IMR-90 (cell line): ENCODE measurements at regions not wholly inside any gene's neighbourhood (a gene's known extent, or its start where the extent isn't known, plus 50 kb on each side); places are given as distances from the start of the nearest gene placed in this dataset.

Experiments used
- ATAC-seq: fragments of 200-7000 bp; cut with Tn5 transposase; 2 replicates; pipeline ENCODE4 v1.9.1; 2020; ENCODE audit warnings: low read depth, mild to moderate bottlenecking, moderate library complexity
- BruUV-seq: library from RNA; stranded (reverse); fragments of 400-500 nt; replicated peaks from 2 replicates; lab custom pipeline; 2021; lab: Mats Ljungman, UMichigan
- CTCF ChIA-PET: fragments of 300-600 bp; formaldehyde crosslinking; extraction: SDS; loops from one replicate; lab custom pipeline; 2021; ENCODE audit warnings: antibody characterized with exemption; lab: Yijun Ruan, JAX
- POLR2A ChIA-PET: fragments of 300-600 bp; sonication (Branson Sonifier 250); formaldehyde crosslinking; loops from one replicate; lab custom pipeline; 2022; ENCODE audit warnings: antibody characterized with exemption; ENCODE audit not compliant: unreplicated experiment; lab: Charles Lee
- DNase-seq: peaks from one replicate; pipeline ENCODE4 v3.0.0; 2013
- H2AFZ ChIP-seq: replicated peaks from 2 replicates; pipeline ENCODE3; 2013; ENCODE audit warnings: low read length, mild to moderate bottlenecking; ENCODE audit not compliant: poor library complexity
- H2AK5ac ChIP-seq: 2 replicates; pipeline ENCODE4 v1.6.1; 2013; ENCODE audit warnings: low read depth, low read length, inconsistent platforms
- H2AK9ac ChIP-seq: replicated peaks from 2 replicates; pipeline ENCODE3; 2013; ENCODE audit warnings: mild to moderate bottlenecking, low read depth, low read length, moderate library complexity; ENCODE audit not compliant: poor library complexity
- H2BK120ac ChIP-seq: 2 replicates; pipeline ENCODE4 v1.6.1; 2013; ENCODE audit warnings: low read depth, low read length, inconsistent platforms
- H2BK15ac ChIP-seq: 3 replicates; pipeline ENCODE4 v1.6.1; 2013; ENCODE audit warnings: low read depth, low read length, inconsistent platforms
- H2BK20ac ChIP-seq: 2 replicates; pipeline ENCODE4 v1.6.1; 2013; ENCODE audit warnings: low read depth, mild to moderate bottlenecking, inconsistent platforms, low read length, moderate library complexity
- H2BK5ac ChIP-seq: 2 replicates; pipeline ENCODE4 v1.6.1; 2013; ENCODE audit warnings: mild to moderate bottlenecking, low read depth, low read length, inconsistent platforms; ENCODE audit not compliant: poor library complexity, severe bottlenecking
- H3K14ac ChIP-seq: replicated peaks from 2 replicates; pipeline ENCODE4 v1.6.1; 2013; ENCODE audit warnings: low read depth, low read length, inconsistent platforms
- H3K18ac ChIP-seq: 2 replicates; pipeline ENCODE4 v1.6.1; 2013; ENCODE audit warnings: low read depth, low read length, control low read depth
- H3K23ac ChIP-seq: 2 replicates; pipeline ENCODE4 v1.6.1; 2013; ENCODE audit warnings: low read depth, low read length, inconsistent platforms
- H3K27ac ChIP-seq: 2 replicates; pipeline ENCODE4 v1.5.1; 2013; ENCODE audit warnings: mild to moderate bottlenecking, control low read depth, low read length; ENCODE audit not compliant: insufficient read depth
- H3K27me3 ChIP-seq: 2 replicates; pipeline ENCODE4 v1.6.1; 2013; ENCODE audit warnings: low read length; ENCODE audit not compliant: control insufficient read depth, insufficient read depth
- H3K36me3 ChIP-seq: 2 replicates; pipeline ENCODE4 v1.6.1; 2013; ENCODE audit warnings: low read length, mixed read lengths; ENCODE audit not compliant: control insufficient read depth, insufficient read depth
- H3K4ac ChIP-seq: 2 replicates; pipeline ENCODE4 v1.6.1; 2013; ENCODE audit warnings: low read depth, low read length, inconsistent platforms
- H3K4me1 ChIP-seq: 2 replicates; pipeline ENCODE4 v1.6.1; 2013; ENCODE audit warnings: low read length, mixed read lengths; ENCODE audit not compliant: control insufficient read depth, insufficient read depth
- H3K4me2 ChIP-seq: 2 replicates; pipeline ENCODE4 v1.6.1; 2013; ENCODE audit warnings: low read depth, mild to moderate bottlenecking, control low read depth, low read length, moderate library complexity
- H3K4me3 ChIP-seq: 2 replicates; pipeline ENCODE4 v1.5.1; 2013; ENCODE audit warnings: low read depth, mild to moderate bottlenecking, control low read depth, low read length, moderate library complexity; ENCODE audit not compliant: insufficient read depth
- H3K56ac ChIP-seq: 2 replicates; pipeline ENCODE4 v1.6.1; 2013; ENCODE audit warnings: low read length, inconsistent platforms; ENCODE audit not compliant: insufficient read depth; ENCODE audit errors: extremely low read depth
- H3K79me1 ChIP-seq, 2 experiments: 2 replicates each; pipeline ENCODE4 v1.6.1; 2013; ENCODE audit warnings: low read length in 2 of 2, inconsistent platforms in 1 of 2, low read depth in 1 of 2
- H3K9ac ChIP-seq: 2 replicates; pipeline ENCODE4 v1.6.1; 2013; ENCODE audit warnings: low read depth, low read length, control low read depth
- H3K9me1 ChIP-seq: 2 replicates; pipeline ENCODE4 v1.6.1; 2013; ENCODE audit warnings: low read length, inconsistent platforms; ENCODE audit not compliant: insufficient read depth
- H3K9me3 ChIP-seq: 2 replicates; pipeline ENCODE4 v1.6.1; 2013; ENCODE audit warnings: low read length; ENCODE audit not compliant: control insufficient read depth, insufficient read depth
- H4K20me1 ChIP-seq: 2 replicates; pipeline ENCODE4 v1.6.1; 2013; ENCODE audit warnings: low read length, inconsistent platforms; ENCODE audit not compliant: insufficient read depth
- H4K5ac ChIP-seq: 2 replicates; pipeline ENCODE4 v1.6.1; 2013; ENCODE audit warnings: mild to moderate bottlenecking, low read depth, low read length, control low read depth
- H4K8ac ChIP-seq, 2 experiments: 2 replicates each; pipeline ENCODE4 v1.6.1; 2013; ENCODE audit warnings: low read depth in 2 of 2, low read length in 2 of 2, control low read depth in 1 of 2, inconsistent platforms in 1 of 2
- H4K91ac ChIP-seq: 2 replicates; pipeline ENCODE4 v1.6.1; 2013; ENCODE audit warnings: low read depth, low read length, inconsistent platforms; ENCODE audit not compliant: insufficient read depth
- CEBPB ChIP-seq: IDR thresholded peaks from 2 replicates; pipeline ENCODE4 v1.6.1; 2012; ENCODE audit warnings: low read depth, low read length, improper control_type of control experiment
- CHD1 ChIP-seq: IDR thresholded peaks from 2 replicates; pipeline ENCODE4 v1.6.1; 2012; ENCODE audit warnings: low read depth, low read length, improper control_type of control experiment
- CTCF ChIP-seq: conservative IDR thresholded peaks from 2 replicates; pipeline ENCODE4 v1.5.1; 2012; ENCODE audit warnings: mild to moderate bottlenecking, low read depth, low read length, improper control_type of control experiment
- MAZ ChIP-seq: IDR thresholded peaks from 2 replicates; pipeline ENCODE4 v1.6.1; 2012; ENCODE audit warnings: low read depth, mild to moderate bottlenecking, low read length, improper control_type of control experiment, moderate library complexity, borderline replicate concordance
- WGBS, 2 experiments: methylation state at CpG; one replicate each; pipeline versions ENCODE4 v1.1.5 to v1.1.7; 2013; ENCODE audit warnings: missing lambda C conversion rate in 2 of 2; ENCODE audit not compliant: insufficient read length in 1 of 2; ENCODE audit errors: extremely low coverage in 2 of 2; 5-methylcytosine and 5-hydroxymethylcytosine counted together
- dilution Hi-C: fragments of 300-500 bp; cut with HindIII; formaldehyde crosslinking; loops from one replicate; pipeline ENCODE4 v1.14.3; 2018; ENCODE audit warnings: low sequenced_read_pairs; ENCODE audit not compliant: unreplicated experiment
- in situ Hi-C: fragments of 300-500 bp; cut with MboI; formaldehyde crosslinking; loops from 3 replicates; pipeline ENCODE4 v1.14.3; 2019; ENCODE audit warnings: low sequenced_read_pairs, inconsistent platforms, mixed read lengths
- intact Hi-C: fragments of 100-400 bp; cut with micrococcal nuclease; formaldehyde crosslinking; loops from 2 replicates; pipeline ENCODE4 v1.10.0; 2022

- Histone ChIP-seq H4K8ac (no peak overlapping the region), H2BK15ac (no peak overlapping the region), H3K4me3 (no peak overlapping the region), H2AK5ac (no peak overlapping the region), H2BK20ac (no peak overlapping the region), H3K27ac (no peak overlapping the region), H3K27me3 (peaks cover 8% of the 10 kb centered on the region), H3K23ac (no peak overlapping the region), H2AFZ (no peak overlapping the region), H3K4ac (no peak overlapping the region), H3K79me1 (no peaks in the 10 kb centered on the region), H3K9ac (no peak overlapping the region), H3K4me2 (no peak overlapping the region), H2BK120ac (no peak overlapping the region), H3K56ac (no peak overlapping the region), H3K9me1 (no peaks in the 10 kb centered on the region), H4K91ac (no peak overlapping the region), H3K18ac (no peak overlapping the region), H4K5ac (no peak overlapping the region), H4K20me1 (no peaks in the 10 kb centered on the region), H3K14ac (no peak overlapping the region), H3K9me3 (no peaks in the 10 kb centered on the region), H2BK5ac (no peak overlapping the region), H3K4me1 (no peaks in the 10 kb centered on the region), H2AK9ac (no peak overlapping the region), H3K36me3 (no peaks in the 10 kb centered on the region)
- in situ Hi-C loops: no loop called here
- ChIA-PET POLR2A (no interaction called here), CTCF (no interaction called here)
- intact Hi-C loops: no loop called here
- dilution Hi-C loops: no loop called here
- TF ChIP-seq CHD1 (no peak), MAZ (no peak), CTCF (no peak), CEBPB (no peak)
- BruUV-seq: no TSS peak
- ATAC-seq: no peak
- WGBS, 2 experiments: 14% methylated on average over 1 of the region's 2 CpGs; no CpG with 5 or more reads in 1 of the 2 experiments
- DNase-seq: no peak
These were observed 124.3 kb upstream of the ALX4 start for GRCh38 chr11:44434191-44434590.
